ENCODE measurements at regions not wholly inside any gene's neighbourhood (a gene's known extent, or its start where the extent isn't known, plus 50 kb on each side); places are given as distances from the start of the nearest gene placed in this dataset.

GRCh38 chr9:69985971-69986370 lies 57.7 kb upstream of the MAMDC2 start:
- no peak for TF ChIP-seq CTCF (IDR thresholded peaks at IDR 0.05)
- TF ChIP-seq POLR2A (IDR thresholded peaks at IDR 0.05) = no peak

Data from body of pancreas (tissue), 4 donors.